ENCODE measurements at regions not wholly inside any gene's neighbourhood (a gene's known extent, or its start where the extent isn't known, plus 50 kb on each side); places are given as distances from the start of the nearest gene placed in this dataset.

- TF ChIP-seq CTCF (IDR thresholded peaks at IDR 0.05) = no peak
- Histone ChIP-seq H3K9me3 (no peaks in the 10 kb centered on the region), H3K4me1 (no peaks in the 10 kb centered on the region), H3K27ac (no peak overlapping the region), H3K27me3 (no peaks in the 10 kb centered on the region), H3K36me3 (no peaks in the 10 kb centered on the region), H3K4me3 (no peak overlapping the region)
- DNase-seq (ENCODE audit: low spot score) = no peak
Measured at GRCh38 chr7:97503367-97504094, 228.4 kb upstream of the TAC1 start.

GRCh38 chr7:97506728-97507127 lies 225.2 kb upstream of the TAC1 start:
- no peak for TF ChIP-seq CTCF (IDR thresholded peaks at IDR 0.05)
- H3K36me3 ChIP-seq = no peaks in the 10 kb centered on the region
- H3K27ac ChIP-seq = no peak overlapping the region
- H3K4me1 ChIP-seq = no peaks in the 10 kb centered on the region
- no peaks in the 10 kb centered on the region for H3K27me3 ChIP-seq
- no peak overlapping the region for H3K4me3 ChIP-seq
- no peaks in the 10 kb centered on the region for H3K9me3 ChIP-seq
- no peak for DNase-seq (ENCODE audit: low spot score)

GRCh38 chr7:97512441-97513207 lies 219.3 kb upstream of the TAC1 start:
- Histone ChIP-seq H3K4me3 (no peak overlapping the region), H3K4me1 (no peaks in the 10 kb centered on the region), H3K27ac (no peak overlapping the region), H3K9me3 (no peaks in the 10 kb centered on the region), H3K36me3 (no peaks in the 10 kb centered on the region), H3K27me3 (no peaks in the 10 kb centered on the region)
- TF ChIP-seq CTCF (IDR thresholded peaks at IDR 0.05) = no peak
- no peak for DNase-seq (ENCODE audit: low spot score)

- Histone ChIP-seq H3K4me3 (no peak overlapping the region), H3K36me3 (no peaks in the 10 kb centered on the region), H3K27ac (no peak overlapping the region), H3K4me1 (no peaks in the 10 kb centered on the region), H3K27me3 (no peaks in the 10 kb centered on the region), H3K9me3 (no peaks in the 10 kb centered on the region)
- DNase-seq (ENCODE audit: low spot score) = no peak
- TF ChIP-seq CTCF (IDR thresholded peaks at IDR 0.05) = no peak
Measured at GRCh38 chr7:97513326-97513725, 218.6 kb upstream of the TAC1 start.

GRCh38 chr7:97541188-97541587 lies 190.7 kb upstream of the TAC1 start:
- Histone ChIP-seq H3K9me3 (no peaks in the 10 kb centered on the region), H3K36me3 (no peaks in the 10 kb centered on the region), H3K27ac (no peak overlapping the region), H3K4me3 (no peak overlapping the region), H3K27me3 (no peaks in the 10 kb centered on the region), H3K4me1 (no peaks in the 10 kb centered on the region)
- DNase-seq (ENCODE audit: low spot score) = no peak
- no peak for TF ChIP-seq CTCF (IDR thresholded peaks at IDR 0.05)

Measured in right atrium auricular region (tissue), 2 donors.